ENCODE measurements at regions not wholly inside any gene's neighbourhood (a gene's known extent, or its start where the extent isn't known, plus 50 kb on each side); places are given as distances from the start of the nearest gene placed in this dataset.
A peak's percentile ranks its signal among the peaks of the same experiment; 100 is the strongest.

GRCh38 chr15:81939604-81940440 is 106.0 kb downstream of the MEX3B start:
- DNase-seq (no peak), ATAC-seq (no peak)
- peaks cover 0 to 2% (median 0%) of the 10 kb centered on the region in 12 donors for H3K4me1 ChIP-seq
- TF ChIP-seq CTCF (IDR thresholded peaks at IDR 0.05) (peak; percentile 21 to 62 (median 54)), POLR2A (IDR thresholded peaks at IDR 0.05) (no peak)
- H3K36me3 ChIP-seq, result no peaks in the 10 kb centered on the region
- H3K27me3 ChIP-seq, result no peaks in the 10 kb centered on the region
- H3K9me3 ChIP-seq, result peaks cover 0 to 17% (median 8%) of the 10 kb centered on the region in 12 donors
- H3K27ac ChIP-seq, result no peak overlapping the region
- 28 to 37% (median 32%) methylated on average over 5 of the region's 5 CpGs for WGBS, 4 donors
- H3K4me3 ChIP-seq, result no peak overlapping the region
- intact Hi-C loops (cut with DNase I), result loop anchor here in 6 of 10 donors (2.0 to 10.0 kb wide), 3 partner anchors 455 to 459 kb away; no protein-coding TSS in a partner anchor

GRCh38 chr15:81937189-81937588 is 108.6 kb downstream of the MEX3B start:
- no peaks in the 10 kb centered on the region for H3K27me3 ChIP-seq
- intact Hi-C loops (cut with DNase I), result loop anchor here in 3 of 10 donors (5.0 to 10.0 kb wide), 2 partner anchors 452 to 455 kb away; no protein-coding TSS in a partner anchor
- DNase-seq, result no peak
- ATAC-seq, result no peak
- 70 to 72% (median 71%) methylated on average over 4 of the region's 4 CpGs for WGBS, 4 donors
- no peaks in the 10 kb centered on the region for H3K36me3 ChIP-seq
- H3K9me3 ChIP-seq, result peaks cover 0 to 17% (median 8%) of the 10 kb centered on the region in 12 donors
- TF ChIP-seq CTCF (IDR thresholded peaks at IDR 0.05), result no peak
- TF ChIP-seq POLR2A (IDR thresholded peaks at IDR 0.05), result no peak
- H3K4me1 ChIP-seq, result no peaks in the 10 kb centered on the region
- no peak overlapping the region for H3K27ac ChIP-seq
- H3K4me3 ChIP-seq, result no peak overlapping the region

- WGBS, 4 donors, result 80 to 86% (median 82%) methylated on average over 11 of the region's 11 CpGs
- H3K4me3 ChIP-seq, result no peak overlapping the region
- no peaks in the 10 kb centered on the region for H3K36me3 ChIP-seq
- no peaks in the 10 kb centered on the region for H3K9me3 ChIP-seq
- H3K4me1 ChIP-seq, result no peaks in the 10 kb centered on the region
- no peak overlapping the region for H3K27ac ChIP-seq
- no peak for DNase-seq
- intact Hi-C loops (cut with DNase I), result loop anchor here in 1 of 10 donors (10.0 kb wide), 1 partner anchor 446 kb away; no protein-coding TSS in a partner anchor
- H3K27me3 ChIP-seq, result no peaks in the 10 kb centered on the region
- TF ChIP-seq CTCF (IDR thresholded peaks at IDR 0.05) (no peak), POLR2A (IDR thresholded peaks at IDR 0.05) (no peak)
- ATAC-seq, result no peak
Measured at GRCh38 chr15:81930582-81931369, 115.0 kb downstream of the MEX3B start.

- no peaks in the 10 kb centered on the region for H3K27me3 ChIP-seq
- no peak for TF ChIP-seq CTCF (IDR thresholded peaks at IDR 0.05)
- TF ChIP-seq POLR2A (IDR thresholded peaks at IDR 0.05), result no peak
- ATAC-seq, result no peak
- H3K9me3 ChIP-seq, result no peaks in the 10 kb centered on the region
- no peak for DNase-seq
- intact Hi-C loops (cut with DNase I), result no loop called here
- no peak overlapping the region for H3K4me3 ChIP-seq
- H3K4me1 ChIP-seq, result peaks cover 0 to 4% (median 0%) of the 10 kb centered on the region in 12 donors
- no peak overlapping the region for H3K27ac ChIP-seq
- 87 to 97% (median 92%) methylated on average over 3 of the region's 3 CpGs for WGBS, 4 donors
- no peaks in the 10 kb centered on the region for H3K36me3 ChIP-seq
Measured at GRCh38 chr15:81929557-81929956, 116.3 kb downstream of the MEX3B start.
